ENCODE measurements at regions not wholly inside any gene's neighbourhood (a gene's known extent, or its start where the extent isn't known, plus 50 kb on each side); places are given as distances from the start of the nearest gene placed in this dataset.

DNA sequence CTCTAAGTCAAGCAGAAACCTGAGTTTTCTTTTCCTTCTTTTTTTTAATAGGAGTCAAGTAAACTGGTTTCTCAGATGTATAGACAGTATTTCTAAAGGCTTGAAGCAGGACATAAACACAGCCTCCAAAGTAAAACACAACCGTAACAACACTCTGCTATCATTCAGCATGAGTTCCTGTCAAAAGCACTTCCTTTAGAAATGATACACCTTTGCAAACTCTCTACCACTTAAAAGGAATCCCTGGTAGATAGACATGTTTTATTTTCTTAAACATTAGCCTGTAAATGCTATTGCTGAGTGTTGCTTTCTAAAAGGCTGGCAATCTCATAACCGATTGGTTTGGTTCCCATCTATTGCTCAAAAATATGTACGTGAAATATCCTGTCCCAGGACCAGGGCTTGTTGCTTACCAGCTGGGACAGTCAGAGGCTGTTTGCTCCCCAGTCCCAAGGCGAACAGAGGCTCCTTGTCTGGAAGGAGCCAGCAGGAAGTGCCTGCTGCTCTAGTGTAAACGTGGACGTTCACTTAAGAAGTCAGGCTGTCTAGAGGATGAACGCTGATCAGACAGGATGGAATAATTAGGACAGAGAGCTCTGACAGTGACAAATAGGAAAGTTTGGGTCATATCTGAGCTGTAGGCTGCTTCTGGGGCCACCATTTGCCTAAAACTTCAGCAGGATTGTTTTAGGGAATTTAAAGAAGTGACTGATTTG, 173.9 kb upstream of the KLF3 start:
- no peak for DNase-seq

DNA sequence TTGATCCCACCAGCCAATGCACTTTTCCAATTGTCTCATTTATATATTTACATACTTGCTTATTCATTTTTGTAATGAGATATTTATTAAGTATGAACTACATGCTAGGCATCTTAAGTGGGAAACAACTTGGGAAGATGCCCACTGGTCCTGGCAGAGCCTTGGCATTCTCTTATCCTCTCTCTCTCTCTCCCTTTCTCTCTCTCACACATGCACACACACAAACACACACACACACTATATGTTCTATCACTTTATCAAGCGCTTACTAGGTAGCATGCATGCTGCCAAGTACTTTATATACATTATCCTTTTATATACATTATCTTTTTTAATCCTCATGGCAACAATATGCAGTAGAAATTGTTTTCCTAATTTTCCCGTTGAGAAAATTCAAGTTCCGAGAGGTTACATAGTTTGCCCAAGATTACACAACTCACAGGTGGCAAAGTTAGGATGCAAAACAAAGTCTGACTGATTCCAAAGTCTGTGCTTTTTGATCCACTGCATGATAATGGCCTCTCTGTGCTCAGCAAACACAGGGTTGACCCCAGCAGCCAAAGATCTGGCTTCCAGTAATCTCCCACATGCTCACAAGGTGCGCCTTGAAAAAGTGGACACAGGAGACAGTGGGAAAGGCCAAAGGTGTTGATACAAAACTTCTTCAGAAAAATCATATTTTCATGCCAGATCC, 173.1 kb upstream of the KLF3 start:
- DNase-seq: no peak

DNA sequence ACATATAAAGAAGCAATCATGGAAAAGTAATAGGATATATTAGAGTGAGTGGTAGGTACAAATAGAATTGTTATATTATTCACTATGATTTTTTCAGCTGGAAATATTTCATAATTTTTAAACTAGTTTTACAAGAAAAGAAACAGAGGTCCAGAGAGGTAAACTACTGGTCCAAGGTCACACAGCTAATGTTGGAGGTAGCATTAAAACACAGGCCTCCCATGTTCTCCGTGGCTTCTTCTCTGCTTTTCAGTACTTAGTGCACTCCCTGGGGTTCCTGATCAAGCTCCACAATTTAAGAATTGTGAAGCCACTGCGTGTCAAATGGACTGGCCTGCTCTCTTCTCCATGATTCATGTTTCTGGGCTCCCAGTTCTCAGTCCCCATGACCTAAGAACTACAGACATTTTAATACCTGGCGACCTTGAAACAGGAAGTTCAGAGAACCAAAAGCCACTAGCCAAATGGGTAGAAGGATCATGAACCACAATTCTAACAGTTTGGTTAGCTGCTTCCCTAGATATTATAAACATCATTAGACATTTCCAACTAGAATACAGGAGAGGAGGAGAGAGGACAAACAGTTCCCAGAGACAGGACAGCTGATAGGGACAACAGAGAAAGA, 172.0 kb upstream of the KLF3 start:
- peak; percentile 48 for DNase-seq

DNA sequence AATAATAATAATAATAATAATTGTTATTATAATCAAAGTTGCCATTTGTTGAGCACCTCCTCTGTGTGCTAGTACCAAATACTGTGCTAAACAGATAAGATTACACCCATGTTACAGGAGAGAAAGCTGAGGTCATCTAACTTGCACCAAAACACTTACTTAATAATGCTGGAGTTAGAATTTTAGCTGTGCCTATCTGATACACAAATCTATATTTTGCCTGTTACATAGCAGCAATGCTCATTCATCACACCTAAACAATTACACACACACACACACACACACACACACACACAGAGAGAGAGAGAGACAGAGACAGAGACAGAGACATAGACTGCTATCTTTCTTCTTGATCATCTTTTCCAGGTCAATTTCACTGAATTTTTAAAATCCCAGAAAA, 170.9 kb upstream of the KLF3 start:
- no peak for DNase-seq

DNA sequence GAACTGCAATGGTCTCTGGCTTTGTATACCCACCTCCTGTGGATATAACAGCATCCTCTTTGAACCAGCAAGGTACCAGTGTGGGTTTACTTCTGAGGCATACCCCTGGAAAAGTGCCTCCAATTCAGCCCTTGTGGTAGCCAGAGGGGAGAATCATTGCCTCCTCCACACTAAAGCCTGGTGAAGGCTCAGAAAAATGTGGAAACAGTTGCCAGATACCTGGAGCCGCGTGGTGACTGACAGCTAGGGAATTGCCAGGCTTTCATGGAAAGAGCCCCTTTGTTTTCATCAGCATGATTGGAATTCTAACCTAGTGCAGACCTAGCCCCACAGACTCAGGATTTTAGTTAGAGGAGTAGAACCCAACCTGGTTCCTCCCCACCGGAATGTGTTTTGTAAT, 168.6 kb upstream of the KLF3 start:
- no peak for DNase-seq

DNA sequence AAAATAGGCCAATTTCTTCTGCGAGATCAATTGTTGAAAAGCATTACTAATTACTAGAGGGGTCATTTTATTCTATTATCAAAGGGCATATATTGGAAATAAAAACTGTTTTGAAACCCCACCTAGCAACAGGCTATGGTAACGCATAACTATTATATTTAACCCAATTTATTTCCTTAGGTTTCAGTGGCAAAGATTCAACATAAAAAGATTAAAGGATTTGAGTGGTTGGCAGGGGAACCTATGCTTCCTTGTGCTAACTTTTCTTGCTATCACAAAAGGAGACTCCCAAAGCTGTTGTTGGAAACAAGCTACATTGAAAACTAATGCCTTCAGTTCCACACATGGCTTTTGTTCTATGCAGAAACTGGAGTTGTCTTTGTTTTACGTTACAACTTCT, 166.9 kb upstream of the KLF3 start:
- no peak for DNase-seq

DNA sequence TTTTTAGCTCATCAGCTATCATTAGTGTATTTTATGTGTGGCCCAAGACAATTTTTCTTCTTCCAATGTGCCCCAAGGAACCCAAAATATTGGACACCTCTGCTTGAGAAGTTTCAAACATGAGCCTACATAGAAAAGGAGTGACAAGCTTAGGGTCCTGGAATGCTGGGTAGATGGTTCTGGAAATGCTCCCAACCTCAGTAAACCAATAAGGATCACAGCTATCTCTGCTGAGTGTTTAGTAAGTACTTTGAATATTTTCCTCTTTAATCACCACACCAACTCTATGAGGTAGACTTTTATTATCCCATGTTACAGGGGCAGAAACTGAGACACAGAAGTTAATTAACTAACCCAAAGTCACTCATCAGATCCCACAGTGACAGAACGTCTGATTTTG, 164.9 kb upstream of the KLF3 start:
- no peak for DNase-seq

DNA sequence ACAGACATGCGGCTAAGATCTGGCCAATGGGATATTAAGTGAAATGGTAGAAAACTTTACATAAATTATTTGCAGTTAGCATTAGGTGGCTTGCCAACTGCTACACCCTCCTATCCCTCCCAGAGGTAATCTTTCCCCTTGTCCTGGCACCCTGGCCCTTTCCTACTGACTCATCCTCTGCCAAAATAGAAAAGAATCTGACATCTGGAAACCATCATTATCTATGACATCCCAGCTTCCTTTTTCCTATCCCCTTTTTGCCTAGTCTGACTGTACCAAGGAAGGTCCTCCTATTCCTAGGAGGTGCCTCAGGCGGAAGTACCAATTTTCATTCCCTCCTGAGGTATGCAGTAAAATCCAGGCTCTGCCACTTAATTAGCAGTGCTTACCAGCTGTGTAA, 163.6 kb upstream of the KLF3 start:
- no peak for DNase-seq

DNA sequence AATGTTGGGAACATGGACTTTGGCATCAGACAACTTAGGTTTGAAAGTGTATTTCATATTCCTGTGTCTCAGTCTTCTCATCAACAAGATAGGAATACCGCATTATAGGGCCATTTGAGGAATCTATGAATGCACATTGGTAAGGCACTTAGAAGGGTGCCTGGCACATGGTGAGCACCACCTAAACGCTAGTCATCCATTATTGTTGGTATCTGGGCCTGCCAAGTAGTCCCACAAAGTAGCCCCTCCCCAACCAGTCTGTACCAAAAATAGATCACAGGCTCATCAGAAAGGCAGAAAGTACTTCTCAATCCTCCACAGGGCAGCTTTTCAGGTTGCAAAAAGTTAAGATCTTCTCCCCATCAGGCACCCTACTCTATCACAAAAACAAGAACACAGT, 162.3 kb upstream of the KLF3 start:
- DNase-seq: no peak

DNA sequence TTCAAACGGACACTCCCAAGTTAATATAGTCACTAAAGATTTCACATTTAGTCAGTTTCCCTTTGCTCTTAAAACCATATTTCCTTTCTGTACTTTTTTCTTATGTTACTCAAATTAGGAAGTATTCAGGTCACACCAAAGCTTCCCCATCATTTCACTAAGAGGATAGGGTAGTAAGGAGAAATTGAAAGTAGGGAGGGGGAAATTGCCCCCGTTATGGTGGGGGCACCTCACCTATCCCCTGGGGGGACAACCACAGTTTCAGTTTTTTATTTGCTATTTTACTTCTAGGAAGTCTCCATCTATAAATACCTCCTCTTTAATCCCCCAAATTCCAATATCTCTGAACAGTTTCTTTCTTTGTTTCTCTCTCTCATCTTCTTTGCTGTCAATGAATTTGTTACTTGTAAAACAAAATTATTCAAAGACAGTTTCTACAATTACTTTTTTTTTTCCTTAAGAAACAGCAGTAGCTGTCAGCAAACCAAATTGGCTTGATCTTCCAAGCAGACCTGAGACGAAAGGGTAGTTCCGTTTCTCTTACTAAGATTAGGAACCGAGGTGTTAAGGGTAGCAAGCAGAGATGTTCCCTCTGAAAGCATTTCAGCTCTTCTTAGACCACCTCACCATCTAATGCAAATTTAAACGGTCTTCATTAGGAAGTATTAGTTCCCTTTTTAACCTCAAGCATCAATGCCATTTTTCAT, 160.2 kb upstream of the KLF3 start:
- DNase-seq: no peak

DNA sequence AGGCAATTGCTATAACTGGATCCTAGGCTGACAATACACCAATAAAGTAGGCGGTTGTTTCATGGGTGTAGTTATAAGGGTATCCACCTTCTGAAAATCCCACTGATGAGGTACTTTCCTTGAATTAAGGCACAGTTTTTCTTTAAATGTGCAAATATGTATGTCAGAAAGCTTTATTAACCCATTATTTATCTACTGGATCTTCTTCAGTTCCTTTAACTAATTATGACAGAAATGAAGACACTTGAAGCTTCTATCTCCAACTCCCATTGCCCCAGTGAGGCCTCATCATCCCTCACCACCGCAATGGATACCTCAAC, 159.6 kb upstream of the KLF3 start:
- no peak for DNase-seq

DNA sequence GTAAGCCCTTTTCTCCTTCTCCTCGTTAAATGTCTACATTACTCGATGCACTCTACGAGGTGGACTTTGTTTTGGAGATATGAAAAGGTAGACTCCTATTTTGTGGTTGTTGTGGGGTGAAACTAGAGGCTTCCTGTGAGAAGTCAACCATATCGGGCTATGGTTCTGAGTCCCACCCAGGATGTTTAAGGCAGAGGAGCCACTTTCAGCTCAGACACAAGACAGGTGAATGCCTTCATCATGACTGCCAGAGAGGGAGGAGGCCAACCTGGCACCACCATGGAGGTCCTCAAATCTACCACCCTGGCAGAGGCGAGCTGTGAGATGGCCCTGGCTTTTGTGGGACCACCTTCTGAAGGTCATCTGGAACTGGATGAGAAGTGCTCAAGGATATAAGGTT, 154.4 kb upstream of the KLF3 start:
- no peak for DNase-seq

DNA sequence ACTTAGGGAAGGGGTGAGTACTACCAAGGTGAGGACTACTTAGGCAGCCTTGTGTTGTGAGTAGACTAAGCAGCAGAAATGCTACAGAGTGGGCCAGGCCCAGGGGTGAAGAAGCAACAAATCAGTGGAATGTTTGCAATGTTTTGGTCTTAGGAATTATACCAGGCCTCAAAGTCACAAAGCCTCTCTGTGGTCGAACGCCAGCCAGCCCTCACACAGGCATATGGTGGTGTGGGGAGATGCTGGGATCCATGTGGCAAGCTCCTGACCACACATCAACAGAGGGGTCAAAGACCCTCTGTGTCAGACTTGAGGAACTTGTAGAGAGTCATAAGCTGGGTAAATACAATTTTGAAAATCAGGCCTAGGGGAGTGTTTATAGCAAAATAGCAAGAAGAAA, 153.8 kb upstream of the KLF3 start:
- DNase-seq: no peak

DNA sequence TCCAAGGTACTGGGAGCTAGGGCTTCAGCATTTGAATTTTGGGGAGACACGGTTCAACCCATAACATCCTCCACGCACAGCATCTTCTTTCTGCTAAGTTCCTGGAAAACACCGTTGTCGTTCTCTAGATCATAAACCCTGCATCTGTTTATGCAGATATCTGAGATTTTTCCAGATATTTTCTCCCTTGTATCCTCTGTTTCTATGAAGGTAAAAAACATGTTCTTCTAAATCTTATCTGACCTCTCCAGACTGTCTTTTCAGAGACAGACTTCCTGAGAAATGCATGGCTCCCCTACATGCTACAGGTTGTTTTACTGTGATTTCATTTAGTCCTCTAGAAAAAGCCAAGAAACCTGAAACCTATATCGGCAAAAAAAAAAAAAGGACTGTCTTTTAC, 152.3 kb upstream of the KLF3 start:
- no peak for DNase-seq

DNA sequence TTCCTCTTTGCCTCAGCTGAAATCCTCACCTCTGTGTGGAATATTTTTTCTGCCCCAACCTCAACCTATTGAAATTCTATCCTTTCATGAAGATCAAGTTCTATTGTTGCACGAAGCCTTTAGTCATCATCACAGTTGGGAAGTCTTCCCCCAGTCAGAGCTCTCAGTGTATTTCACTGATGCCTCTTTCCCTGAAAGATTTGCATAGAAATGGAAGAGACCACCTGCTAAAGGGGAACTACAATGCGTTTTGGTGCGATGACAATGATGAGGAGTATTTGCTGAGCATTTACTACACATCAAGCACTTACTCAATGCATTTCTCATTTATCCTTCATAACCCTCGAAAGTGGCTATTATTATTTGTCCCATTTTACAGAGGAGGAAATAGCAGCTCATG, 151.2 kb upstream of the KLF3 start:
- no peak for DNase-seq

DNA sequence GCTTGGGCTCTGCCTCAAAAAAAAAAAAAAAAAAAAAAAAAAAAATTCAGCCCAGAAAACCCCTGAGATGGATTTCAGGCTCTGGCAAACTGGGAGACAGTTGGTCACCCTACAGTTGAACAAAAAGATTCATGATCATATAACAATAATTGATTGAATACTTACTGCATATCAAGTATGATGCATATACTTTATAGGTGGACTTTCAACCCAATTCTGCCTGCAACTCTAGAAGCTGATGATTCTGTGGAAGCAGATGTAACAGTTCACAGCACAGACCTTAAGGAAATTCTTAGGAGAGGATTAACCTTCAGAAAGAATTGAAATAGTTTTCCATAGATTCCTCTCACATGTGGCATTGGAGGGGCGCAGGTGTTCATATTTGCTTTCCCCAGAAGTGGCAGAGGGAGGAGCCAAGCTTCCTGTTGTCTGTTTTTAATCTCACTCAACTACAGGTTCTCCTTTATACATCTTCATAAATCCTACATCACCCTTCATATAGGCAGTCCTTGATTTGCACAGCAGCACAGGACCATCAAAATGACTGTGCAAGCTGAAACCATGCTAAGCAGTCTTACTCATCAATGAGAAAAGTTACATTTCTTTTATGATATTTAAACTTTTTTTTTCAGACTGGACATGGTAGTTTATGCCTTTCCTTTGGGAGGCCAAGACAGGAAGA, 149.4 kb upstream of the KLF3 start:
- DNase-seq: no peak

DNA sequence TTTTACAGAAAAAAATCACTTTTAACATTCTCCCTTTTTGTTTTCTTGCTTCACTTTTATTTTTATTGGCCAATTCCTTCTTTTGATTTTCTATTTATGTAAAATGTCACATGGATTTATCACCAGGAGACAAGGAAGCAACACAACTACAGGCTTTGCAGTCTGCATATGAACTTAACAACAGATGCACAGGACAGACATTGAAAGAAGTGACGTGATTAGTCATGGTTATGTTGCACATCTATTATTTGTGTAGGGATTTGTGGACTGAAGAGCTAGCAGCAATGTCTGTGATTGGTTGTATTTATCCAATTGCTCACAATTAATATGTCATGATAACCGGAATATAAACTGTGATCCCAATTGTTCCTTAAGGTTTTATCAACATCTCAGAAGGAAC, 147.8 kb upstream of the KLF3 start:
- DNase-seq: no peak

DNA sequence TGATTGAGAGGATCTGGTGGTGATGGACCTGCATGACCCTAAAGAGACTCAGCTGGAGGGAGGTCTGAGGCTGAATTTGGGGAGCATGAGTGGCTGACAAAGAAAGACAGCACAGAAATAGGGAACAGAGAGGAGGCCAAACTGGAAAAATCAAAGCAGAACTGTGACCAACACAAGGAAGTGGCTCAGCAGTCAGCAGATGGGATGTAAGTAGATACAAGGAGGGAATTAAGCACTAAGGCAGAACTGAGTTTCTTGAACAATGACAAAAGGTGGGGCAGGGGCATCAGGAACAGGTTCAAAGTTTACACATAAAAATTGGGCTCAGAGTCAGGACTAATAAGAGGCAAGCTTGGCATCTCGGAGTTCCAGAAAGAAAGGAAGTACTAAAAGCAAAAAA, 144.3 kb upstream of the KLF3 start:
- peak; percentile 29 for DNase-seq

DNA sequence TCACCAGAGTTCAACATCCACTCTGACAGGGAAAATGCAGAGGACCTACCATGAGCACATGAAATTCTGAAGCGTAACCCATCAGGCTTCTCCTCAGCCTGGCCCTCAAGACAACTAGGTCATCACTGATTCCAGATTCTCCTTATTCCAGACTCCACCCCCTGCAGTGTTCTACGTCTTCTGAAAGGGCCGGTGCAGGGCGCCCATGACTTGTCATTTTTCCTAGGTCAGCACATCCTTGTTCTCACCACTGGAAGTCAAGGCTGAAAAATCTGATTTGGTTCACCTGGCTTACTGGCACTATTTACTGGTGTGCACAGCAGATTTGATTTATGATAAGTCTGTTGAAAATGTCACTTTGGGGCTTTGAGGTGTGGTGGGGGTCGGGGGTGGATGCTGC, 140.9 kb upstream of the KLF3 start:
- DNase-seq: no peak

DNA sequence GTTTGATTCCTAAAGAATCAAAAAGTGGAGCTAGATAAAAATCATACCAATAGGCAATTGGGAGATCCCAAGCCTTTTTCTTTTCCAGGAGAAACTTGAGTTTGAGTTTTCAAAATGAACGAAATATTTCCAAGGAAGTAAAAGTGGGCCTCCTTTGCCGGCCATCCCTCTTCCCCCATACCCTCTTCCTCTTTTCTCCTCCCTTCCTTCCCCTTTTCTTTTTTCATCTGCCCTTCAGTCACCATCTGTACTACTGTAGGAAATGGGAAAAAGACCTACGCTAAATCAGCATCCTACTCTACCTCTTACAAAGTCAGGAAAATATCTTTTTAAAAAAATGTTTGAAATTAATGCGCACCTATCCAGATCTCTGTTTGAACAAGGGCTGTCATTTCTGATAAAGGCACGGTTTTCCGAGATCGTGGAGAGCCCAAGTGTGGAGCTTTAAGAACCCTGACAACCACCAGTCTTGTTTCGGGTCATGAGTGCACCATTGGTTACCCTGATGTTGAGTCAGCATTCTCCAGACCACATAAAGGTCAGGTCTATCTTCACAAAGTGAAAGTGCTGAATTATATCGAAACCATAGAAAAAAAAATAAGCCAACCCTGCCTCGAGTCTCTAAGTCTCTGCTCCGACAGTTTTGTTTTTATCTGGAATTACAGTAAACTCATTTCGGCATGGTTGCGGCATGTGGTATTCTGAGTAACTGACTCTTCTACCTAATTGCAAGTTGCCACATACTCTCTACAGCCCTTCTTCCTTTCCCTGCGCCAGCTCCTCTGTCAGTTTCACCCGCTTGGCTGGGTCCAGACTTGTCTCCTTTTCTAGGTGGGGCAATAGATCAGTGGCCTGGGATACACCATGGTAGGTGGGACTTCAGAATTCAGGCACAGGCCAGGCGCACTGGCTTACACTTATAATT, 140.2 kb upstream of the KLF3 start:
- peak; percentile 99 for DNase-seq

DNA sequence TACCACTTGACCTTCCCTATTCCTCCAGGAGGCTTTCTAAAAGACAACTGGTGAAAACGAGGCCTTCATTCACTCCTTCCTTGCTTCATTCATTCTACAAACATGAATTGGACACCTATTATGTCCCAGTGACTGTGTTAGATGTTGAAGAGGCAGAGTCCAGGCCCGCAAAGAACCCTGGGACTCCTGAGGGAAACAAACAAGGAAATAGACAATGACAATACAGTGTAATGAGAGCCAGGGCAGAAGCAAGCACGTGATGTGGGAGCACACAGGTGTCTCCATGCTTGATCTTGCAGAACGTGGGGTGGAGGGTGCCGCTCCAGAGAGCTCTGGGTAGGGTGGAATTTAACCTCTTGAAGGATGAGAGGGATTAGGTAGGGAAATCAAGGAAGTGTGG, 137.6 kb upstream of the KLF3 start:
- no peak for DNase-seq
